Colonic mucosa (tissue), 4 donors: ENCODE measurements at regions not wholly inside any gene's neighbourhood (a gene's known extent, or its start where the extent isn't known, plus 50 kb on each side); places are given as distances from the start of the nearest gene placed in this dataset.

Source experiments
- DNase-seq: peaks from one replicate; pipeline ENCODE4 v3.0.0-alpha.2; 2020
- H3K27ac ChIP-seq: fragments of 200-600 bp; one replicate; pipeline ENCODE4 v1.8.0; 2021
- H3K27me3 ChIP-seq: fragments of 200-600 bp; one replicate; pipeline ENCODE4 v1.8.0; 2021
- H3K36me3 ChIP-seq: fragments of 200-600 bp; one replicate; pipeline ENCODE4 v1.8.0; 2021
- H3K4me1 ChIP-seq: fragments of 200-600 bp; one replicate; pipeline ENCODE4 v1.8.0; 2021; ENCODE audit warnings: mild to moderate bottlenecking
- H3K4me3 ChIP-seq: fragments of 200-600 bp; one replicate; pipeline ENCODE4 v1.8.0; 2021
- H3K9ac ChIP-seq, 2 donors: one replicate each; pipeline ENCODE4 v1.7.0; 2013; ENCODE audit warnings: control low read depth in 2 of 2, low read depth in 2 of 2, low read length in 2 of 2
- H3K9me3 ChIP-seq: fragments of 200-600 bp; one replicate; pipeline ENCODE4 v1.8.0; 2021
- intact Hi-C: fragments of 100-400 bp; cut with DNase I; formaldehyde crosslinking; loops from one replicate; pipeline ENCODE4 v1.14.1; 2022
- TF ChIP-seq, protein P1 (sequence below): fragments of 200-600 bp; IDR thresholded peaks from one replicate; pipeline ENCODE4 v1.8.0; 2022; ENCODE audit warnings: antibody characterized with exemption, mild to moderate bottlenecking
- donor health status: healthy.
- donor health status: DM: no; HTN: no; CAD: no.
- donor health status: DM: no; HTN: no; CAD: no.

DNA sequence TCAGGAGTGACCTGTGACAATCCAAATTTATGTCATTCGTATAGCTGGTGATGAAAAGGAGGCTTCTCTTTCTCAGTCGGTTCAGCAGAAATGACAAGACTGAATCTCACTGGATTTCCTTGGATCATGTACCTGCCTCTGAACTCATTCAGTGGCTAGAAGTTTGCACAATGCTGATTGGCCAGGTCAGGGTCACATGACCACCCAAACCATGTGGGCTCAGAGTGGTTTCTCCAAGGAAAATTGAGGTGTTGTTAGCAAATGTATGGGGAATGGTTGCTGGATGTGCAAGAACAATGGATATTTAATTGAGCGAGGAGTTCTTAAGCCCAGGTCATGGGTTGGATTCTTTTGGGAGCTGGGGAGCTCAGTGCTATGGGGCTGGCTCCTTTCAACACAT, 227.5 kb downstream of the AACS start:
- DNase-seq, result no peak
- no peaks in the 10 kb centered on the region for H3K27me3 ChIP-seq

DNA sequence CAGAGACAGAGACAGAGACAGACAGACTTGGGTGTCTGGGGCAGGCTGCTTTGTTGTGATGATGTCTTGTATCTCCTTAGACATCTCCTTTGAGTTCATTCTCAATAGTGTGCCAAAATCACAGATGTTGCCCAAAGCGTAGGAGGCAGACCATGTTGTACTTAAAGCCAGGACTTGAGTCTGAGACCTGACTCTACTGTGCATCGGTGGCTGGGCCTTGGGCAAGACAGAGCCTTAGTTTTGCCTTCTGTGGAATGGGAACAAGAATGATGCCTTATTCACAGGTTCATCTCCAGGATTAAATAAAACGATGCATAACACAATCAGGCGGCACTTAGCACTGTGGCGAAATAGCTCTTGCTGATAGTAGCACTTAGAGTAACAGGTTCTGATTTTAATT, 230.3 kb downstream of the AACS start:
- TF ChIP-seq, protein P1, sequence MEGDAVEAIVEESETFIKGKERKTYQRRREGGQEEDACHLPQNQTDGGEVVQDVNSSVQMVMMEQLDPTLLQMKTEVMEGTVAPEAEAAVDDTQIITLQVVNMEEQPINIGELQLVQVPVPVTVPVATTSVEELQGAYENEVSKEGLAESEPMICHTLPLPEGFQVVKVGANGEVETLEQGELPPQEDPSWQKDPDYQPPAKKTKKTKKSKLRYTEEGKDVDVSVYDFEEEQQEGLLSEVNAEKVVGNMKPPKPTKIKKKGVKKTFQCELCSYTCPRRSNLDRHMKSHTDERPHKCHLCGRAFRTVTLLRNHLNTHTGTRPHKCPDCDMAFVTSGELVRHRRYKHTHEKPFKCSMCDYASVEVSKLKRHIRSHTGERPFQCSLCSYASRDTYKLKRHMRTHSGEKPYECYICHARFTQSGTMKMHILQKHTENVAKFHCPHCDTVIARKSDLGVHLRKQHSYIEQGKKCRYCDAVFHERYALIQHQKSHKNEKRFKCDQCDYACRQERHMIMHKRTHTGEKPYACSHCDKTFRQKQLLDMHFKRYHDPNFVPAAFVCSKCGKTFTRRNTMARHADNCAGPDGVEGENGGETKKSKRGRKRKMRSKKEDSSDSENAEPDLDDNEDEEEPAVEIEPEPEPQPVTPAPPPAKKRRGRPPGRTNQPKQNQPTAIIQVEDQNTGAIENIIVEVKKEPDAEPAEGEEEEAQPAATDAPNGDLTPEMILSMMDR, result no peak
- Histone ChIP-seq H3K27ac (no peak overlapping the region), H3K9me3 (no peaks in the 10 kb centered on the region), H3K27me3 (no peaks in the 10 kb centered on the region), H3K9ac (no peak overlapping the region), H3K4me1 (no peaks in the 10 kb centered on the region), H3K36me3 (no peaks in the 10 kb centered on the region), H3K4me3 (no peak overlapping the region)
- no peak for DNase-seq
- intact Hi-C loops, result no loop called here

More for the DNA sequence above, 227.5 kb downstream of the AACS start:
- Histone ChIP-seq H3K4me1 (no peaks in the 10 kb centered on the region), H3K36me3 (no peaks in the 10 kb centered on the region), H3K27ac (no peak overlapping the region), H3K4me3 (no peak overlapping the region), H3K9ac (no peak overlapping the region), H3K9me3 (no peaks in the 10 kb centered on the region)
- TF ChIP-seq, protein P1, result no peak
- intact Hi-C loops, result no loop called here

DNA sequence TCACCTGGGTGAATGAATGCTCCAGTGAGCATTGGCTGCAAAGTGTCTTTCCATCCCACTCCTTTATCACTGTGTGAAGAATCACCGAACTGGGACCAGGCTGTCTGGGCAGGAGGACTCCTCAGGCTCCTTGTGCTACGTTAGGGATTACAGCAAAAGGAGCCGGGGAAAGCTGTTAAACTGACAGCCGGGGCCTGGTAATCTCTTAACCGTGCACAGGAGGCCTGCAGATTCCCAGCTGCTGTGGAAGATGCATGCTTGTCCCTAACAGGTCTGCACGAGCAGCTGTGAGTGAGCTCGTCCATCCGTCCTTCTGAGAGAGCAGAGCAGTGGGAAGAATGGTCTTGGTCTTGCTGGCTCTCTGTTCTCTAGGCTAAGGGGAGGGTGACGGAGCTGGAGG, 231.5 kb downstream of the AACS start:
- Histone ChIP-seq H3K9ac (no peak overlapping the region), H3K9me3 (no peaks in the 10 kb centered on the region), H3K4me1 (no peaks in the 10 kb centered on the region), H3K27me3 (no peaks in the 10 kb centered on the region), H3K4me3 (no peak overlapping the region), H3K27ac (no peak overlapping the region), H3K36me3 (no peaks in the 10 kb centered on the region)
- no peak for DNase-seq
- intact Hi-C loops, result no loop called here
- TF ChIP-seq, protein P1, result no peak

DNA sequence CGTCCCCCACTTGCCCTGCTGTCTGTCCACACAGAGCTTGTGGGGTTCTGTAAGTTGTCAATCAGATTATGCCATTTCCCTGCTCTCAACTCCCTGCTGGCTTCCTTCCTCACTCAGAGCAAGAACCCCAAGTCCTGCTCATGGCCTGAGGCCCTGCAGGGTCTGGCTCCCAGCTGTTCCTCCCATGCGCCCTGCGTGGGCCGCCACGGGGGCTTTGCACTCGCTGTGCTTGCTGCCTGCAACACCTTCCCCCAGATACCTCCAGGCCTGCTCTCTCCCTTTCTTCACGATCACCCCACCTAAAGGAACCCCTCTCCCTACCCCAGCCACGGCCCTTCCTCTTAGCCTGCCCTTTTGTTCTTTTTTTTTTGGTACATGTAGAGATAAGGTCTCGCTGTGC, 234.6 kb downstream of the AACS start:
- intact Hi-C loops, result no loop called here
- Histone ChIP-seq H3K9ac (no peak overlapping the region), H3K36me3 (no peaks in the 10 kb centered on the region), H3K9me3 (no peaks in the 10 kb centered on the region), H3K4me1 (no peaks in the 10 kb centered on the region), H3K4me3 (no peak overlapping the region), H3K27ac (no peak overlapping the region), H3K27me3 (no peaks in the 10 kb centered on the region)
- DNase-seq, result no peak
- TF ChIP-seq, protein P1, result no peak

DNA sequence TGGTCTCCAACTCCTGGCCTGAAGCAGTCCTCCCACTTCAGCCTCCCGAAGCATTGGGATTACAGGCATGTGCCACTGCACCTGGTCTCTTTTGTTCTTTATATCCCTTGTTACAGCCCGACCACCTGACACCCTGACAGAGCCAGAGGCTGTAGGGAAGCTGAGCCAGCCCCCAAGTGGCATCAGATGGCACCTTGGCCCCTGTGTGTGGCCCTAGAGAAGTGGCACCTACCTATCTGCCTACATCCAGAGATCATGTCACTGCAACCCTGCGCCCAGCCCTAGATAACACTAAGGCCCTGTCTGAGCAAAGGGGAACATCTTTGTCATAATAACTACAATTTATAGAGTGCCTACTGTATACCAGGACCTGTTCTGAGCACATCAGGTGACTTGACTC, 235.0 kb downstream of the AACS start:
- DNase-seq, result no peak
- no peaks in the 10 kb centered on the region for H3K4me1 ChIP-seq
- H3K9ac ChIP-seq, result no peak overlapping the region
- intact Hi-C loops, result no loop called here
- no peak overlapping the region for H3K27ac ChIP-seq
- no peak overlapping the region for H3K4me3 ChIP-seq
- TF ChIP-seq, protein P1, result no peak
- H3K9me3 ChIP-seq, result no peaks in the 10 kb centered on the region
- H3K27me3 ChIP-seq, result no peaks in the 10 kb centered on the region
- H3K36me3 ChIP-seq, result no peaks in the 10 kb centered on the region

DNA sequence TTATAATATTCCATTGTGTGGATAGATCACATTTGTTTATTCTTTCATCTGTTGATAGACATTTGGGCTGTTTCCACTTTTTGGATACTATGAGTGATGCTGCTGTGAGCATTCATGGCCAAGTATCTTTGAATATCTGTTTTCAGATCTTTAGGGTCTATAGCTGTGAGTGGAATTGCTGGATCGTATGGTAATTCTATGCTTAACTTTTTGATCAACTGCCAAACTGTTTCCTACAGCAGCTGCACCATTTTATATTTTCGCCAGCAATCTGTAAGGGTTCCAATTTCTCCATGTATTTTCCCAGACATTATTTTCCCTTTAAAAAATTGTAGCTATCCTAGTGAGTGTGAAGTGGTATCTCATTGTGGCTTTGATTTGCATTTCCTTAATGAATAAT, 238.1 kb downstream of the AACS start:
- Histone ChIP-seq H3K4me3 (no peak overlapping the region), H3K27ac (no peak overlapping the region), H3K9ac (no peak overlapping the region), H3K9me3 (no peaks in the 10 kb centered on the region), H3K4me1 (no peaks in the 10 kb centered on the region), H3K27me3 (no peaks in the 10 kb centered on the region), H3K36me3 (no peaks in the 10 kb centered on the region)
- no peak for DNase-seq
- TF ChIP-seq, protein P1, result no peak
- intact Hi-C loops, result no loop called here
